GM18907 (cell line): ENCODE measurements at regions not wholly inside any gene's neighbourhood (a gene's known extent, or its start where the extent isn't known, plus 50 kb on each side); places are given as distances from the start of the nearest gene placed in this dataset.

ENCODE experiments used
- ATAC-seq: cut with Tn5 transposase; IDR thresholded peaks from one replicate; pipeline ENCODE4 v1.9.1; 2021; ENCODE audit warnings: mild to moderate bottlenecking, moderate library complexity; ENCODE audit not compliant: unreplicated experiment

GRCh38 chr1:116261227-116261626, 111.8 kb upstream of the ATP1A1 start:
- ATAC-seq: no peak

DNA sequence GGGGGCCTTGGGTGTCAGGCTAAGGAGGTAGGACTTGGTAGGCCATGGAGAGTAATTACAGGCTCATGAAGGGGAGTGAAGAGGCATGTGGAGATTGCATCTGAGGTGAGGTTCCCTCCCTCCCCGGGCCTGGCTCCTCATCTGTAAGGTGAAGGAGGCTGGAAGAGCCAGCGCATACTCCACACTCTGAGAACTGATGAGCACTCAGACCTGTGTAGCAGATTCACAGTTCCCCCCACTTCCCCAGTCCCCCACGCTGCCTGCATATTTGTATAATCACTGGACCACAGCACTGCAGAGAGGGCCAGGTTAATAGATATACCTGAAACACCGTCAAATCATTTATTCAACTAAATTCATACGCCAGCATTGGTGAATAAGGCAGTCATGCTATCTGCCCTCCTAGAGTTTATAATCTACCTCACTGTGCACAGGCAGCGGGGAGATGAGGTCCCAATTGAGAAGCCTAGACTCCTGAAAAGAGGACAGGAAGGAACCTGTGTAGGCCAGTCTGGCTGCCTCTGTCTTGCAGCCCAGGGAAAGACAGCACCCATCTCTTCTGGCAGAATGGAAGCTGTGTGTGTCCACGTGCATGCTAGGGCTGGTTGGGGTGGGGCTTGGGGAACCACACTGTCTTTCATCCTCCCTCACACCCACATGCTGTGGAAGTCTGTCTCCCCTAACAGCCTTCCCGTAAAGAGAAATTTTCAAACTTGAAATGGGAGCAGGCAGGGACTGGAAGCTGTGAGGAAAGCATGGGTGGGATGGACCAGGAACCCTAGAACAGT, 110.6 kb upstream of the ATP1A1 start:
- no peak for ATAC-seq

DNA sequence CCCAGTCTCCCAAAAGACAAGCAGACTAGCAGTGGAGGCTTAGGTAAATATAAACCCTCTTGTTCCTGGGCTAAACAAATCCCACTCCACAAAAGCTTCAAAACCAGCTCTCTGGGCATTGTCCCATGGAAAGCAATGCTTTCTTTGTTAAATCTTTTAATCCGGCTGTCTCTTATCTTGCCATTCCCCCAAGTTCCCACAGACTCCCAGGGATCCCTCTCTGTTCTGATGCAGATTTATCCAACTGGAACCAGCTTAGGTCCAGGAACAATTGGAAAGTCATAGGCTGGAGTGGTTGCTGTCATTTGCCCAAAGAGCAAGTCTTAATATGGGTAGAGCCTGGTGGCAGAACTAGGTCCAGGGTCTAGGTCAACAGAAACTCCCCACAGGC, 110.1 kb upstream of the ATP1A1 start:
- no peak for ATAC-seq

GRCh38 chr1:116265931-116266863, 106.8 kb upstream of the ATP1A1 start:
- ATAC-seq: no peak

- ATAC-seq: no peak
Measured at GRCh38 chr1:116266864-116267212, 106.2 kb upstream of the ATP1A1 start.

DNA sequence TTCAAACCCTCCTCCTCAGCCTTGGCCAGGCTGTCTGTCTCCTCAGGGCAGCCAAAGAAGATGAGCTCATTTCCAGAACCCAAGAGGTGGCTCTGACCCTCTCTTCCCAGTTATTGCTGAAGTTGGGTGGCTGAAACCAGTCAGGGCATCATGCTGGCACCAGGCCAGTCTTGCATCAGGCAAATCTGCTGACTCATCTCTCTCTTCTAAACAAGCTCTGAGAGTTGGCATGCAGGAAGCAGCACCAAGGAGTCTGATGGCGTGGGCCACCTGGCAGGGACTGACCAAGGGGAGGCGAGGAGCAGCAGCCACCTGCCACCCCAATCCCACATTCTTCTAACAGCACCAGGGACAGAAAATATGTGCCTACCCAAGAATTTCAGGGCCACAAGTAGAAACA, 104.8 kb upstream of the ATP1A1 start:
- ATAC-seq: no peak

DNA sequence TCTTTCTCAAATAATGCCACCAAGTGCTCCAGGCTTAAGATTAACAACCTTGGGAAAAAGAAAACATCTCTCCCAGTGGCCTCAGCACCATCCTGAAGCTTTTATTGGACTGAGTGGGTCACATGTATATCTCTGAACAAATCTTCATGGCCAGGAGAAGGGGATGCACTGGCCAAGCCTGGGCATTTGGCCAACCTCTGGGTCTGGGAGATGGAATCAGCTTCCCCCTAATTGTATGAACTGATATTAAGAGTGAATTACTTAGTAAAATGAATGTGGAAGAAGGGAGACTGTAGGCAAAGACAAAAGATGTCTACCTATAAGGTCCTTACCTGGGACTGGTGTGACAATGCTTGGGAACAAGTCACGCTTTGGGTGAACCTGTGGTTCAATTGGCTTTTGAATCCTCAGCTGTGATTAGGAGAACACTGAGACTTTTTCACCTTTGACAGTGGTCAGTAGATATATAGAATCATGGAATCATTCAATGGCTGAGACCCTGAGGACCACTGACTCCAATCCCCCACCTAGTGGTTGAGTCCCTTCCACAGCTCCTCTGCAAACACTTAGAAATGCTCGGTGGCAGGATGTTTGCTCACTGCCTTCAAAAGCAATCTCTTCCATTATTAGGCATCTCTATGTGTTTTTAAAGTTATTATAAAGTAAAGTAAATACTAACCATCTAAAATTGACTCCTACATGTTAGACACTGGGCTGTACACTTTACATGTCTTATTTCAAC, 102.6 kb upstream of the ATP1A1 start:
- no peak for ATAC-seq

- no peak for ATAC-seq
Measured at GRCh38 chr1:116273042-116273783, 99.8 kb upstream of the ATP1A1 start.

- ATAC-seq: no peak
Measured at GRCh38 chr1:116276532-116276931, 96.5 kb upstream of the ATP1A1 start.

- no peak for ATAC-seq
Measured at GRCh38 chr1:116277840-116278540, 95.1 kb upstream of the ATP1A1 start.

DNA sequence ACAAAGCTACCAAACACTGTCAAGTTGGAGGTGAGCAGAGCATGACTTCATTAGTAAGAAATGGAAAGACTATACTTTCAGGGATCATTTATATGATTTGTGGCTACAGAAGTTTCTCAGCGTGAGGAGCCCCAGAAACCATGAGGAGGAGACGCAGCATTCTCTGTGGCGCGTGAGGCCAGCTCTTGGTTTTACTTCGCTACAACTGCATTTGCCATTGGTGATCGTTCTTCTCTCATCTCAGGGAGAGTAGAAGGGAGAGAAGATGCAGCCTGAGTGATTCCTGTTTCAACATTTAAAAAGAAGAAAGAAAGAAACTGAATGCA, 94.5 kb upstream of the ATP1A1 start:
- no peak for ATAC-seq

GRCh38 chr1:116279715-116280114, 93.3 kb upstream of the ATP1A1 start:
- no peak for ATAC-seq

DNA sequence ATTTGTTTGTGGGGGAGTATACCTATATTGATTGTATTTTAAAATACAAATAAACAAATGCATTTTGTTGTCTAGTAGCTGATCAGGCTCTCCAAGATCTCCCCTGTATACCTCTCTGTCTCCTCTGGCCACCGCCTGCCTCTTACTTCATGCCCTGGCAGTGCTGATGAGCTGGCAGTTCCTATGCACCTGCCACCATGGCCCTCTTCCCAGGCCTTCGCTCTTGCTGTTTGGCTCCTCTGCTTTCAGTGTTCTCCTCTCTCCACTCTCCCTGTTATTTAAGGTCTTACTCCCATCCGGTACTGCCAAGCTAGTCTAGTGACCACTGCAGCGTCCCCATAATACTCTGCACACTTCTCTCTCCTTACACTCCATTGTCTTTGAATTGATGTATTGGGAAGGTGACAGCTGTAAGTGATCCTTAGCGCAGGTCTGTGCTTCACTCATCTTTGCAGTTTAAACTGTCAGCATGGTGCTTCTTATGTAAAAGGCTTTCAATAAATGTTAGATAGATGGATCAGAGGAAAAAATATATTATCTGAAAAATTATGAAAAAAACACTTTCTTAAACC, 88.1 kb upstream of the ATP1A1 start:
- no peak for ATAC-seq

DNA sequence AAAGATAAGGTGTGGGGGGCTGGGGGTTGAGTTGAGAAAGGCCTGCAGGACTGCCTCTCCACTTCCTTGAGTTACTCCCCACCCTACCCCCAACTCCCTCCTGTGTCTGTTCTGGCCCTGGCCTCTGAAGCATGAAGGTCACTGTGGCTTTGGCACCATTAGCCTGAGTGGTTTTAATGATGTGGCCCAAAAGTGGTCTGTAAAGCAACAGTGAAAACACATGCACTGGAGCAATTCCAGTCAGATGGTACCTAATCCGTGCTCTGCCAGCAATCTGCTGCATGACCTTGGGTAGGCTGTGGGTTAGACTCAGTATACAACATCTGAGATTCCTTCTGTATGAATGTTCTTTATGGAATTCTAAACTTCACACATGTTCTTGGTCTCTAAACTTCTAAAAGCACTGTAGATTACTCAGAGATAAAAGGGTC, 86.5 kb upstream of the ATP1A1 start:
- ATAC-seq: no peak

DNA sequence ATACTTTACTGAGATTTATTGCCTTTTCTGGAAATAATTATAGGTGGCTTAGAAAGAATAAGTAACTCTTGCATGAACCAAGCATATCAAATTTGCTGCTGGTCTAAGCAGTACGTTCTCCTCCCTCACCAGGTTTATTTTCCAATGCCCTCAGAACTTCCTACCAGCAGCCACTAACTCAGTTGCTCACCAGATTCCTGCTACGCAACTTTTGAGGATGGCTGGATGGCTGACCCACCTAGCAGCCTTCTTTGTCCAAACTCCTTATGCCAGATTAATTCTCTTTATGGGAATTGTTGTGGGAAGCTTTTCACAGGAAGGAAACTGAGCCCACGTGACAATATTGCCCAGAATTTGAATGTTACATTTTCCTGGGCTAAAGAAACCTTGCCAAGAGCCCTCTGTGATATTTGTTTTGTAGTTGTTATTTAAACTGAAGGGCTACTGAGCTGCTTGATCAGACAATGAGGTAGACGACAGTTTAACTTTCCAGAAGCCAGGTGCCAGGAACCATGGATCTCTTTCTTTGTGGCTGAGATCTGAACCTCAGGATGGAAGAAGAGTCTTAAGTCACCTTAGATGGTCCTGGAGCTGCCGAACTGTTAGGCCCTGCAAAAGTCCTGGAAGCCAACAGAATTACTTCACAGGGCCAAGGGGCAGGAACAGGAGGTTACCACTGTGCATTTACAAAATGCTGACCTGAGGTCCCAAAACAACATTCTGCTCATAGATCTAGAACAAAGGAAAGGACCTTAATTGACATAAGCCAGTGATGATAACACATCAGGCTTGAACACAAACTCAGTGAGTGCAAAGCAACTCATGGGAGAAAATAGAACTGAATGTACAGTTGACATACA, 85.5 kb upstream of the ATP1A1 start:
- no peak for ATAC-seq

DNA sequence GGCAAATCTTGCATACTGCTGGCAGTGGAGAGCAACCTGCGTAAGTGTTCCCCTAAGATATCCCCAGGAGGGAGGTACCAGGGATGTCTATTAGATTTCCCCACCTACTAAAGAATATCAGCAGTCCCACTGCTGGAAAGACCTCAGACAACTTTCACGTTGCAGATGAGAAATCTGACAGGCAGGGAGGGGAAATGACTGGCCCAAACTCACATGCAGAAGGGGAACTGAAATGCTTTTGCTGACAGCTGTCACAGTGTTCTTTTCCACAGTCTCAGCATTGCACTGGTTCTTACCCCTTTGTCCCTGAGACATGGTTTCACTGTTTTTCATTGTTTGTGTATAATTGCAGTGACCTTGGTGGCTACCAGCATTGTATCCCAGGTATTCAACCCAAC, 84.8 kb upstream of the ATP1A1 start:
- peak; percentile 84 for ATAC-seq

GRCh38 chr1:116289193-116289592, 83.9 kb upstream of the ATP1A1 start:
- no peak for ATAC-seq

DNA sequence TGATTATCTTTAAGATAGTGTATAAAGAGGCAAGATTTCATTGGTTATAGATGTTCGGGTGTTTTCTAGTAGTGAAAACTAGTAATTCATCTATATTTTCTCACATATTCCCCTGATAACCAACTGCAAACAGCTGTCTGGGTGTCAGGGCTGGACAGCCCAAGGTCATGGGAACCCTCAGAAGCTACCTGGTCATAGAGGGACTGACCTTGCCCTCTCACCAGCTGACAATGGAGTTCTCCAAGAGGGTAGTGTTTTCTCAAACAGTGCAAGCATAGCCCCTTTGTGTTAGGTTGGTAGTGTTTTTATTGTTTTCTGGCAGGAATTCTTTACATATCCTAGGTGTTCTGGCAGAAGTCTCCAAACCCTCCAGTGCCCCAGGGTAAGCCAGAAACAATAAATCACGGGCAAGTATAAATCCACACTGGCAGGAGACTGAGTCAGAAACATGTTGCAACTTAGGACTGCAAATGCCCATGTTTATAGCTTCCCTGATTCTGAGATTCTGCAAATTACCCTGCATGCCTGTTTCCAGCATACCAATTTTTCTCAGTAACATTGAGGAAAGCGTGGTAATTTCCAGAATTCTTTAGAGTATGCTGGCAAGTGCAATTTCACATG, 82.8 kb upstream of the ATP1A1 start:
- no peak for ATAC-seq

DNA sequence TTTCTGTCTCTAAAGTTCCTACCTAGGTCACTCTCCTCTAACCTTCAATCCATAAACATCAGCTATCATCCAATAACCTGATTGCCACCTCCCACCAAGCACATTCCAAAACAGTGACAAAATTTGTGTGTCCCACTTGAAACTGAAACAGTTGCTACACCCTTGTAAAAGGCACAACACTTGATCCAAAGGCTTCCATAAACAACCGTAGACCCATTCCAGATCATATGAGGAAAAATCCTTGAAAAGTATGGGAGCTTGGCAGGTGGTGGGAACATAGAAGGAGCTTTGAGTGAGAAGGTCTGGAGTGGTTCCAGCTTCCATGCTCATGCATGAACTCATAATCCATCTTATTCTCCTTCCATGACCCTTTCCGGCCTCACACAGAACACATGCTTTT, 82.0 kb upstream of the ATP1A1 start:
- no peak for ATAC-seq
